ENCODE measurements at regions not wholly inside any gene's neighbourhood (a gene's known extent, or its start where the extent isn't known, plus 50 kb on each side); places are given as distances from the start of the nearest gene placed in this dataset.

- TF ChIP-seq, protein P1, sequence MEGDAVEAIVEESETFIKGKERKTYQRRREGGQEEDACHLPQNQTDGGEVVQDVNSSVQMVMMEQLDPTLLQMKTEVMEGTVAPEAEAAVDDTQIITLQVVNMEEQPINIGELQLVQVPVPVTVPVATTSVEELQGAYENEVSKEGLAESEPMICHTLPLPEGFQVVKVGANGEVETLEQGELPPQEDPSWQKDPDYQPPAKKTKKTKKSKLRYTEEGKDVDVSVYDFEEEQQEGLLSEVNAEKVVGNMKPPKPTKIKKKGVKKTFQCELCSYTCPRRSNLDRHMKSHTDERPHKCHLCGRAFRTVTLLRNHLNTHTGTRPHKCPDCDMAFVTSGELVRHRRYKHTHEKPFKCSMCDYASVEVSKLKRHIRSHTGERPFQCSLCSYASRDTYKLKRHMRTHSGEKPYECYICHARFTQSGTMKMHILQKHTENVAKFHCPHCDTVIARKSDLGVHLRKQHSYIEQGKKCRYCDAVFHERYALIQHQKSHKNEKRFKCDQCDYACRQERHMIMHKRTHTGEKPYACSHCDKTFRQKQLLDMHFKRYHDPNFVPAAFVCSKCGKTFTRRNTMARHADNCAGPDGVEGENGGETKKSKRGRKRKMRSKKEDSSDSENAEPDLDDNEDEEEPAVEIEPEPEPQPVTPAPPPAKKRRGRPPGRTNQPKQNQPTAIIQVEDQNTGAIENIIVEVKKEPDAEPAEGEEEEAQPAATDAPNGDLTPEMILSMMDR (conservative IDR thresholded peaks at IDR 0.05) = peak; percentile 84
- no peak for TF ChIP-seq ZFX (IDR thresholded peaks at IDR 0.05)
These were observed 179.2 kb upstream of the ZBED5 start for GRCh38 chr11:11036848-11037732.
